MM.1S (cell line): ENCODE measurements at regions not wholly inside any gene's neighbourhood (a gene's known extent, or its start where the extent isn't known, plus 50 kb on each side); places are given as distances from the start of the nearest gene placed in this dataset.

Experiments
- DNase-seq: peaks from one replicate; pipeline ENCODE4 v3.0.0-alpha.2; 2015
- H2AFZ ChIP-seq: fragments of 300-600 bp; sonication (generic); 2 replicates; pipeline ENCODE4 v1.6.0; 2016; ENCODE audit warnings: antibody characterized with exemption, low read length
- H3F3A ChIP-seq: fragments of 300-600 bp; sonication (generic); 2 replicates; pipeline ENCODE4 v1.6.1; 2016; ENCODE audit warnings: mild to moderate bottlenecking, antibody characterized with exemption, low read length, moderate library complexity, mixed read lengths; ENCODE audit not compliant: insufficient read depth
- H3K27ac ChIP-seq: fragments of 300-600 bp; sonication (generic); 2 replicates; pipeline ENCODE4 v1.5.1; 2016; ENCODE audit warnings: mild to moderate bottlenecking, low read length
- H3K27me3 ChIP-seq: fragments of 300-600 bp; sonication (generic); replicated peaks from 2 replicates; pipeline ENCODE4 v1.6.0; 2016; ENCODE audit warnings: low read length; ENCODE audit not compliant: insufficient read depth
- H3K36me3 ChIP-seq: fragments of 300-600 bp; sonication (generic); replicated peaks from 2 replicates; pipeline ENCODE4 v1.6.1; 2016; ENCODE audit warnings: mild to moderate bottlenecking, low read length, mixed read lengths; ENCODE audit not compliant: insufficient read depth
- H3K4me1 ChIP-seq: fragments of 300-600 bp; sonication (generic); 2 replicates; pipeline ENCODE4 v1.6.1; 2016; ENCODE audit warnings: low read length, mixed read lengths
- H3K4me2 ChIP-seq: fragments of 300-600 bp; sonication (generic); 2 replicates; pipeline ENCODE4 v1.6.0; 2016; ENCODE audit warnings: low read depth, low read length
- H3K4me3 ChIP-seq: fragments of 300-600 bp; sonication (generic); 2 replicates; pipeline ENCODE4 v1.5.1; 2016; ENCODE audit warnings: low read length, mixed read lengths
- H3K79me2 ChIP-seq: fragments of 300-600 bp; sonication (generic); 2 replicates; pipeline ENCODE4 v1.6.1; 2016; ENCODE audit warnings: mixed run types, low read length, mixed read lengths
- H3K9ac ChIP-seq: fragments of 300-600 bp; sonication (generic); 2 replicates; pipeline ENCODE4 v1.6.1; 2016; ENCODE audit warnings: low read length, mixed read lengths
- H3K9me2 ChIP-seq: fragments of 300-600 bp; sonication (generic); replicated peaks from 2 replicates; pipeline ENCODE4 v1.6.1; 2016; ENCODE audit warnings: mild to moderate bottlenecking, low read length, mixed read lengths; ENCODE audit not compliant: insufficient read depth
- H3K9me3 ChIP-seq: fragments of 300-600 bp; sonication (generic); replicated peaks from 2 replicates; pipeline ENCODE4 v1.6.1; 2016; ENCODE audit warnings: mild to moderate bottlenecking, low read length, mixed read lengths; ENCODE audit not compliant: insufficient read depth
- H4K20me1 ChIP-seq: fragments of 300-600 bp; sonication (generic); 2 replicates; pipeline ENCODE4 v1.6.1; 2016; ENCODE audit warnings: mild to moderate bottlenecking, low read length, moderate library complexity, mixed read lengths; ENCODE audit not compliant: insufficient read depth
- CTCF ChIP-seq: fragments of 300-600 bp; sonication (generic); IDR thresholded peaks from 2 replicates; pipeline ENCODE4 v1.5.1; 2016; ENCODE audit warnings: antibody characterized with exemption, low read length, mixed read lengths
- EZH2 ChIP-seq: fragments of 300-600 bp; sonication (generic); optimal IDR thresholded peaks from 2 replicates; pipeline ENCODE3; 2017; ENCODE audit warnings: low read depth, mild to moderate bottlenecking, antibody characterized with exemption, low read length, mixed read lengths
- EZH2phosphoT487 ChIP-seq: fragments of 300-600 bp; sonication (generic); IDR thresholded peaks from 2 replicates; pipeline ENCODE4 v1.6.1; 2018; ENCODE audit warnings: antibody characterized with exemption, low read length

- no peak for TF ChIP-seq EZH2phosphoT487
- no peak for TF ChIP-seq EZH2
- no peak for TF ChIP-seq CTCF
- Histone ChIP-seq H3K9ac (no peak overlapping the region), H3K79me2 (no peaks in the 10 kb centered on the region), H3K4me1 (no peaks in the 10 kb centered on the region), H3K4me3 (no peak overlapping the region), H2AFZ (no peak overlapping the region), H3K27ac (no peak overlapping the region), H3K9me3 (no peaks in the 10 kb centered on the region), H3K4me2 (no peak overlapping the region), H3K9me2 (no peaks in the 10 kb centered on the region), H4K20me1 (no peaks in the 10 kb centered on the region), H3K27me3 (no peaks in the 10 kb centered on the region; the same call in 1 of the 2 replicates), H3F3A (no peaks in the 10 kb centered on the region), H3K36me3 (no peaks in the 10 kb centered on the region)
- DNase-seq: no peak
Observed at GRCh38 chr7:4574851-4575250, 107.2 kb upstream of the FOXK1 start.

DNA sequence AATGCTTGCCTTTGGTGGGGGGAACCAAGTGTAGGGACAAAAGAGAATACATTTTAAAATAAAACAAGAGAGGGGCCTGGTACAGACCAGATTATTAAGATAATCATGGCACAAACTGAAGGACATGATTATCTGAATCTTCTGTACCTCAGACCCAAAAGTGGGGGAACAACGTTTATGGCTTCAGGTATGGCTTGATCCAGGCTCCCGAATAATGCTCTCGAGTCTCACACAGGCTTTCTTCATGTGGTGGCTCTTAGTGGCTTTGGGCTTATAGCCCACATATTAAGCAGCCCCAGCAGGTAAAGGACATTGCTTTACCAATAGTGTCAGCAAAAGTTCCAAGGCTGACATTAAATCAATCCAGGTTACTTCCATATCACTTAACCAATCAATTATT lies 106.8 kb upstream of the FOXK1 start:
- no peak overlapping the region for H3K4me3 ChIP-seq

GRCh38 chr7:4602905-4603842 lies 78.9 kb upstream of the FOXK1 start:
- H3K27me3 ChIP-seq: peaks cover 8% of the 10 kb centered on the region
- no peak overlapping the region for H3K4me2 ChIP-seq

More for the DNA sequence above, 106.8 kb upstream of the FOXK1 start:
- Histone ChIP-seq H3K4me2 (no peak overlapping the region), H3K9me3 (no peaks in the 10 kb centered on the region), H3K4me1 (no peaks in the 10 kb centered on the region), H3K27ac (no peak overlapping the region), H2AFZ (no peak overlapping the region), H3K36me3 (no peaks in the 10 kb centered on the region), H3F3A (no peaks in the 10 kb centered on the region), H3K27me3 (no peaks in the 10 kb centered on the region; the same call in 1 of the 2 replicates), H3K9ac (no peak overlapping the region), H3K79me2 (no peaks in the 10 kb centered on the region), H4K20me1 (no peaks in the 10 kb centered on the region), H3K9me2 (no peaks in the 10 kb centered on the region)
- TF ChIP-seq EZH2phosphoT487 (no peak), EZH2 (no peak), CTCF (no peak)
- no peak for DNase-seq

More at GRCh38 chr7:4602905-4603842, 78.9 kb upstream of the FOXK1 start:
- H3K9ac ChIP-seq: no peak overlapping the region
- H3K79me2 ChIP-seq: no peaks in the 10 kb centered on the region
- no peak for TF ChIP-seq EZH2phosphoT487
- TF ChIP-seq CTCF: no peak
- no peak for TF ChIP-seq EZH2
- no peak overlapping the region for H3K27ac ChIP-seq
- H3K36me3 ChIP-seq: no peaks in the 10 kb centered on the region
- H3K9me2 ChIP-seq: no peaks in the 10 kb centered on the region
- no peak overlapping the region for H2AFZ ChIP-seq
- H3F3A ChIP-seq: no peaks in the 10 kb centered on the region
- no peak for DNase-seq
- no peaks in the 10 kb centered on the region for H3K9me3 ChIP-seq
- H4K20me1 ChIP-seq: no peaks in the 10 kb centered on the region
- H3K4me3 ChIP-seq: no peak overlapping the region
- no peaks in the 10 kb centered on the region for H3K4me1 ChIP-seq
